ENCODE measurements at regions not wholly inside any gene's neighbourhood (a gene's known extent, or its start where the extent isn't known, plus 50 kb on each side); places are given as distances from the start of the nearest gene placed in this dataset.

DNA sequence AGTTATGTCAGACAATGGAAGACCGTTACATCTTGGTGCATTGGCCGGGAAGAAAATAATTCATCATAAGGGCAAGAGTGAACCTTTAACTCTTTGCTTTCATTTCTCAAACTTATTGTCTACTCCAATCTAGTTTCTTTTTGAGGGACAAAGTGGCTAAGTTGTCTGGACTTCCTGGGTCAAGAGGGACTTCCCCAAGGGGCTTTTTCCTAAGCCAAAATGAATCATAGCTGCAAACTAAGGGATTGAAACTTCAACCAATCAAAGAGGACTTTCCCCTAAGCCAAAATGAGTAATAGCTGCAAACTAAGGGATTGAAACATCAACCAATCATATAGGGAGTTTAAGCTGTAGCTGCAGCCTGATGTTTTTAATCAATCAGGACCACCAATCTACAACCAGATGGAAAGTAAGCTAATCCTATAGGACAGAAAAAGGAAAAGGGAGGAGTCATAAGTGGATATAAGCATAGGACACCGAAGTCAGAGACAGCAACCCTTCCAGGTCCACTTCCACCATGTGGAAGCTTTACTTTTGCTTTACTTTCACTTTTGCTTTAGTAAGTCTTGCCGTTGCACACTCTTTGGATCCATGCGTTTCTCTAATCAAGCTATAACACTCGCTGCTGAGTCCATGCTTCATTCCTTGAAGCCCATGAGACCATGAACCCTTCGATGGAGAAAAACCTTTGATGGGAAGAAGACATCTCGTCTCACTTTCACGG is 72.7 kb upstream of the UTY start:
- DNase-seq: peak in 1 of 3 donors; percentile 5
- WGBS (ENCODE audit: insufficient coverage): no CpG with 5 or more reads among the region's 9 CpGs
- Histone ChIP-seq H3K4me3 (replicated peaks in 1 of 3; ENCODE audit: low read depth in 2 of 3, low read length in 3 of 3) (no peak overlapping the region), H3K9ac (ENCODE audit: insufficient read depth, low read length, poor library complexity, severe bottlenecking) (no peak overlapping the region), H3K27ac (ENCODE audit: low read depth in 1 of 2, low read length in 2 of 2) (no peak overlapping the region), H4K20me1 (ENCODE audit: insufficient read depth, low read length) (no peaks in the 10 kb centered on the region), H2AFZ (ENCODE audit: insufficient read depth, low read depth, low read length, poor library complexity, severe bottlenecking) (no peak overlapping the region), H3K9me3 (replicated peaks in 1 of 2; ENCODE audit: control insufficient read depth in 1 of 2, insufficient read depth in 1 of 2, low read length in 2 of 2) (no peaks in the 10 kb centered on the region), H3K4me2 (replicated peaks; ENCODE audit: extremely low read depth, low read length, poor library complexity, severe bottlenecking) (no peak overlapping the region), H3K36me3 (replicated peaks in 1 of 2; ENCODE audit: control insufficient read depth in 1 of 2, insufficient read depth in 2 of 2, low read length in 2 of 2) (no peaks in the 10 kb centered on the region), H3K27me3 (ENCODE audit: control insufficient read depth in 2 of 2, insufficient read depth in 2 of 2, low read length in 2 of 2) (no peaks in the 10 kb centered on the region), H3K4me1 (ENCODE audit: control insufficient read depth in 1 of 2, insufficient read depth in 2 of 2, low read length in 2 of 2) (no peaks in the 10 kb centered on the region), H3K79me2 (ENCODE audit: insufficient read depth, low read length) (no peaks in the 10 kb centered on the region)
- Mint-ChIP-seq H3K27me3 (ENCODE audit: low read depth in 3 of 3) (no peaks in the 10 kb centered on the region), H3K27ac (no peak overlapping the region), H3K4me3 (no peak overlapping the region), H3K4me1 (no peaks in the 10 kb centered on the region), H3K9me3 (peaks cover 0 to 10% (median 0%) of the 10 kb centered on the region in 7 donors), H3K36me3 (no peaks in the 10 kb centered on the region)
- TF ChIP-seq, protein P1, sequence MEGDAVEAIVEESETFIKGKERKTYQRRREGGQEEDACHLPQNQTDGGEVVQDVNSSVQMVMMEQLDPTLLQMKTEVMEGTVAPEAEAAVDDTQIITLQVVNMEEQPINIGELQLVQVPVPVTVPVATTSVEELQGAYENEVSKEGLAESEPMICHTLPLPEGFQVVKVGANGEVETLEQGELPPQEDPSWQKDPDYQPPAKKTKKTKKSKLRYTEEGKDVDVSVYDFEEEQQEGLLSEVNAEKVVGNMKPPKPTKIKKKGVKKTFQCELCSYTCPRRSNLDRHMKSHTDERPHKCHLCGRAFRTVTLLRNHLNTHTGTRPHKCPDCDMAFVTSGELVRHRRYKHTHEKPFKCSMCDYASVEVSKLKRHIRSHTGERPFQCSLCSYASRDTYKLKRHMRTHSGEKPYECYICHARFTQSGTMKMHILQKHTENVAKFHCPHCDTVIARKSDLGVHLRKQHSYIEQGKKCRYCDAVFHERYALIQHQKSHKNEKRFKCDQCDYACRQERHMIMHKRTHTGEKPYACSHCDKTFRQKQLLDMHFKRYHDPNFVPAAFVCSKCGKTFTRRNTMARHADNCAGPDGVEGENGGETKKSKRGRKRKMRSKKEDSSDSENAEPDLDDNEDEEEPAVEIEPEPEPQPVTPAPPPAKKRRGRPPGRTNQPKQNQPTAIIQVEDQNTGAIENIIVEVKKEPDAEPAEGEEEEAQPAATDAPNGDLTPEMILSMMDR (IDR thresholded peaks at IDR 0.05): no peak
- intact Hi-C loops (cut with micrococcal nuclease): no loop called here

DNA sequence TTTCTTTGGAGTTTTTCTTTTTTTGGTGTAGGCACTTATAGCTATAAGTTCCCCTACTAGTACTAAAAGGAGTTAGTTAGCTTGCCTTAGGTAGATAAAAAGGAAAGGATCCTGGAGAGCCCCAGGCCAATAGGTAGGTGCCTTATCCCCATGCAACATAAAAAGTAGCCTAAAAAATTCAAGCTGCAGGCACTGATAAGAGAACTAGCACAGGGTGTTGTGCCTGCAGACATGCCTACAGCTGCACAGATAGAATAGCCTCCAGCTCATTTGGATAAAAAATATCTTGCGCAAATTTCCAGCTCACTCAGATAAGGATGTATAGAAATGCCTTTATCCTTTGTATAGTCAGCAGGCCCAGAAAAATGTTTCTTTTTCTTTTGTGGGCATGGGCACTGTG is 71.4 kb upstream of the UTY start:
- Mint-ChIP-seq H3K36me3 (no peaks in the 10 kb centered on the region), H3K27me3 (ENCODE audit: low read depth in 3 of 3) (no peaks in the 10 kb centered on the region), H3K4me3 (no peak overlapping the region), H3K4me1 (no peaks in the 10 kb centered on the region), H3K27ac (no peak overlapping the region), H3K9me3 (peaks cover 0 to 10% (median 0%) of the 10 kb centered on the region in 7 donors)
- intact Hi-C loops (cut with micrococcal nuclease): no loop called here
- no CpG with 5 or more reads among the region's 1 CpG for WGBS (ENCODE audit: insufficient coverage)
- Histone ChIP-seq H3K79me2 (ENCODE audit: insufficient read depth, low read length) (no peaks in the 10 kb centered on the region), H3K27ac (ENCODE audit: low read depth in 1 of 2, low read length in 2 of 2) (no peak overlapping the region), H3K4me2 (replicated peaks; ENCODE audit: extremely low read depth, low read length, poor library complexity, severe bottlenecking) (no peak overlapping the region), H2AFZ (ENCODE audit: insufficient read depth, low read depth, low read length, poor library complexity, severe bottlenecking) (no peak overlapping the region), H3K9ac (ENCODE audit: insufficient read depth, low read length, poor library complexity, severe bottlenecking) (no peak overlapping the region), H4K20me1 (ENCODE audit: insufficient read depth, low read length) (no peaks in the 10 kb centered on the region), H3K4me1 (ENCODE audit: control insufficient read depth in 1 of 2, insufficient read depth in 2 of 2, low read length in 2 of 2) (no peaks in the 10 kb centered on the region), H3K27me3 (ENCODE audit: control insufficient read depth in 2 of 2, insufficient read depth in 2 of 2, low read length in 2 of 2) (no peaks in the 10 kb centered on the region), H3K4me3 (replicated peaks in 1 of 3; ENCODE audit: low read depth in 2 of 3, low read length in 3 of 3) (no peak overlapping the region), H3K9me3 (replicated peaks in 1 of 2; ENCODE audit: control insufficient read depth in 1 of 2, insufficient read depth in 1 of 2, low read length in 2 of 2) (no peaks in the 10 kb centered on the region), H3K36me3 (replicated peaks in 1 of 2; ENCODE audit: control insufficient read depth in 1 of 2, insufficient read depth in 2 of 2, low read length in 2 of 2) (no peaks in the 10 kb centered on the region)
- TF ChIP-seq, protein P1 (IDR thresholded peaks at IDR 0.05): no peak
- DNase-seq: no peak

All from CD14-positive monocyte (primary cell).